NCI-H1436 (cell line): ENCODE measurements at regions not wholly inside any gene's neighbourhood (a gene's known extent, or its start where the extent isn't known, plus 50 kb on each side); places are given as distances from the start of the nearest gene placed in this dataset.
A peak's percentile ranks its signal among the peaks of the same experiment; 100 is the strongest.

Experiments used
- DNase-seq: peaks from one replicate; lab custom pipeline; 2025; lab: John Stamatoyannopoulos, UW

DNA sequence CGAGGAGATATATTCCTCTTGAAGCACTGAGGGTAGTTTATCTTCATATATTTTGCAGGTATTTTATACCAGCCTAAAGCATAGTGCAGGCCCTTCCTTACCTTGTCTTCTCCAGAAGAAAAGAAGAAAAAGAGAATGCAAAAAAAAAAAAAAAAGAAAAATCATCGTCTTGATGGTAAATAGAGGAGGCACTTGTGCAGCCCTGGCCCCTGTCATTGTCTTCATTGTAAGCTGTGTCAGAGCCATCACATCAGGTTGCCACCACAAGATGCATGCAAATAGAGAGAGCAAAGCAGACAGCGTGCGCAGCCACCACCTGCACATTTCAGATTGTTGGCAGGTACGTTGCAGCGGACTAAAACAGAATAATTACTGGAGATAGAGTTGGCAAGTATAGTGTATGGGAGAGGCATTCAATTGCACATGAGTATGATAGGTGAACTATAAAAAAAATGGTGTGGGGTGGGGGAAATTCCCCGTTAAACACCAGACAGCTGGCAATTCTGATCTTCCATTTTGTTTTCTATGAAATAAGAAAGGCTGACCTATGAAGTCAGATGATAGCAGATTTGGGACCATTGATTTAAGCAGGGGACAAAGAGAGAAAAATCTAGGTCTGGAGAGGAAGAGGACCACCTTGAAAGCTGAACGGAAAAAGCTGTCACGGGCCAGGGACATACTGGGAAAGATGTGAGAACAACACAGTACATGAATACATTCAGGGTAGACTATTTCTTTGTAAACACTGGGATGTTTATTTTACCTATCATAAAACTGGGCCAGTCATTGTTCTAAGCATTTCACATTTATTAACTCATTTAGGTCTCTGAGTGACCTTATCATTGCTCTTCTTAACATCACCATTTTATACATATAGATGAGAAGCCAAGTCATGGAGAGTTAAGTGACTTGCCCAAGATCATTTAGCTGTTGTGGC, 306.3 kb upstream of the SP8 start:
- DNase-seq: no peak

- DNase-seq: no peak
Observed at GRCh38 chr7:21094589-21094988, 307.9 kb upstream of the SP8 start.

DNA sequence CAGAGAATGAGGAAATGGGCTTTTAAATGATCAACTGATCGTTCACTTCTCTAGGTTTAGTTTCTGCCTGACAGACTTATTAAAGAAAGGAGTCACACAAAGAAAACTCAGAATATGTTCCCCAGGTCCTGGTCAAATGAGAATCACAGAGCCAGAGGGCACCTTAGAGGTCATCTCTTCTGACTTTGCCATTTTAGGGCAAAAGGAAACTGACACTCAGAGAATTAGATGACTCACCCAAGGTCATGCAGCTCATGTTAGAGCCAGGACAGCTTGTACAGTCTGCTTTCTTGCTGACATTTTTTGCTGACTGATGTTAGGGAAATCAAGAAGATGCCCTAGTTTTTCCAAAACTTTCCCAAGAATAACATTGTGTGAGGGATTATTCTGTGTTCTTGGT, 312.7 kb upstream of the SP8 start:
- DNase-seq: no peak

DNA sequence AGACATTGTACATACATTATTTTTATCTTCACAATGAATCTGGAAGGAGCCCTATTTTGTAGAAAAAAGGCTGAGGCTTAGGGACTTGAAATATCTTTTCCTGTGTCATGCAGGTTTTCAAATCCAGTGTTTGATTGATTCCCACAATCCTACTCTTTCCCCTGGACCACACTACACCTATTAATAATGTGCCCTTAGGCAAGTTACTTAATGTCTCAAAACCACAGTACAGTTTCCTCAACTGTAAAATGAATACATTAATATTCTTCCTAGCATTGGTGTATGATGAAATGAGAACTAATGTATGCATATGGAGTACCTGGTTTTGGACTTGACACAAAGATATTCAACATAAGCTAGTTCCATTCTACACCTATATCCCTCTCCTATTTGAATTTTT, 313.3 kb upstream of the SP8 start:
- DNase-seq: no peak

GRCh38 chr7:21101541-21101940, 314.9 kb upstream of the SP8 start:
- no peak for DNase-seq

DNA sequence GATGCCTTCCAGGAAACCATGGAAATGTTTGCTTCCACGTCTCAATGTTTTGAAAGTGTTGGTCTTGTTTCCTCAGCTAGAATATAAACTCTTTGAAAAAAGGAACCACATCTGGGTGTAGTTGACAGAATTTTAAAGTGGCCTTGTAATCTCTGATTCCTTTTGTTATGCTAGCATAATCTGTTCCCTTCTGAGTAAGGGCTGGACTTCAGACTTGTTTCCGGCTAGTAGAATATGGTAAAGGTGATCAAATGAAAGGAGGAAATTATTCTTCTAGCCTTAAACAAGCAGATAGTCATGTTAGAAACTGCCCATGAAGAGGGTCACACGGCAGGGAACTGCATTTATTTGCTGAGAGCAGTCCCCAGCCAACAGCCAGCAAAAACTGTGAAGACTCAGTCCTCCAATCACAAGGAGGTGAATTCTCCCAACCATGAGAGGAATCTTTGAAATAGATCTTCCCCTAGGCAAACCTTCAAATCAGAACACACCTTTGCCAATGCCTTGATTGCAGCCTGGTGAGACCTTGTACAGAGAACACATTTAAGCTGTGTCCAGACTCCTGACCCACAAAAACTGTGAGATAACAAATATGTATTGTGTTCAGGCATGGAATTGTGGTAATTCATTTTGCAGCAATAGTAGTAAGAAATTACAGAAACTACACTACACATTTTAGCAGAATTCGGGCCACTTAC, 316.9 kb upstream of the SP8 start:
- no peak for DNase-seq

DNA sequence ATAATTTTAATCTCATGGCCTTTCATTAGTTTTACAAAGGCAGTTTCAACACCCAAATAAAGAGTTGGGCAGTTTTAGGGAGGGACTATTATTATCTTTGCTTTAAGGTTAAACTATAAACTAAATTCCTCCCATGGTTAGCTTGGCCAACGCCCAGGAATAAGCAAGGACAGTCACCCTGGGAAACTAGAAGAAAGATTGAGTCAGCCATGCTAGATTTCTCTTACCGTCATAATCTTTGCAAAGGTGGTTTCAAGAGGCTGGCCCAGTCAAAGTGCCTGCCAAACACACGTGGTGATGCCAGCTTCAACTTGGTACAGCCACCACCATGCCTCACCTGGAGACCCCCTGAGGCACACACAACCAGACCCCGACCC, 317.4 kb upstream of the SP8 start:
- DNase-seq: no peak

- DNase-seq: no peak
Observed at GRCh38 chr7:21106296-21106732, 319.6 kb upstream of the SP8 start.

- DNase-seq: no peak
Observed at GRCh38 chr7:21107101-21107500, 320.4 kb upstream of the SP8 start.

- peak; percentile 49 for DNase-seq
Observed at GRCh38 chr7:21108182-21108581, 319.7 kb upstream of the SP4 start.

GRCh38 chr7:21113609-21114415, 314.1 kb upstream of the SP4 start:
- no peak for DNase-seq

GRCh38 chr7:21123586-21123985, 304.3 kb upstream of the SP4 start:
- DNase-seq: no peak

GRCh38 chr7:21125297-21125696, 302.6 kb upstream of the SP4 start:
- no peak for DNase-seq

GRCh38 chr7:21128062-21128817, 299.6 kb upstream of the SP4 start:
- peak; percentile 78 for DNase-seq

DNA sequence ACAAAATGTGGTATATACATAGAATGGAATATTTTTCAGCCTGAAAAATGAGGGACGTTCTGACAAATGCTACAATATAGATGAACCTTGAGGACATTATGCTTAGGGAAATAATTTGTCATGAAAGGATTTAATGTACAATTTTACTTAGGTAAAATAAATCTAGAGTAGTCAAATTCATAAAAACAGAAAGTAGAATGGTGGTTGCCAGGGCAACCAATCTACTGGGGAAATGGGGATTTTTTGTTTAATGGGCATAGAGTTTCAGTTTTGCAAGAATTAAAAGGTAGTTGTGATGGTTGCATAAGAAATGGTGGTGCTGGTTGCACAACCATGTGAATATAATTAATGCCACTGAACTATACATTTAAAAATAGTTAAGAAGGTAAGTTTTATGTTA, 296.0 kb upstream of the SP4 start:
- no peak for DNase-seq

GRCh38 chr7:21134631-21135030, 293.3 kb upstream of the SP4 start:
- no peak for DNase-seq

GRCh38 chr7:21135437-21135836, 292.4 kb upstream of the SP4 start:
- no peak for DNase-seq

DNA sequence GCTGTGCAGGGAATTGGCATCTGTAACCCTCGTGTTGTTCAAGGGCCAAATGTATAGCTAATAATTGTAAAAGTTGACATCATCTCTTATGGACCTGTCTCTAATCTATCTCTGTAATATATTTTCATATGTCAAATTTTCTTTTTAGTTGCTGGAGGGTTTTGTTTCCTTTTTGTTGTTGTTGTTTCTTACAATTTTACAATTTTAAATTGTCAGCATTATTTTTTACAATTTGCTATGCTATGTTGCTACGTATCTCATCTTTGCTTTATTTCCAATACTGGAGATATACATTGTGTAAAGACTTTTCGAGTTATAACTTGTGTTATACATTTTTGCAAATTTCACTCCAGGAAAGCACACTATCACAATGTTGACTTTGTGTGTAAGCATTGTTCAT, 290.2 kb upstream of the SP4 start:
- DNase-seq: no peak

- DNase-seq: no peak
Observed at GRCh38 chr7:21140622-21141021, 287.3 kb upstream of the SP4 start.

DNA sequence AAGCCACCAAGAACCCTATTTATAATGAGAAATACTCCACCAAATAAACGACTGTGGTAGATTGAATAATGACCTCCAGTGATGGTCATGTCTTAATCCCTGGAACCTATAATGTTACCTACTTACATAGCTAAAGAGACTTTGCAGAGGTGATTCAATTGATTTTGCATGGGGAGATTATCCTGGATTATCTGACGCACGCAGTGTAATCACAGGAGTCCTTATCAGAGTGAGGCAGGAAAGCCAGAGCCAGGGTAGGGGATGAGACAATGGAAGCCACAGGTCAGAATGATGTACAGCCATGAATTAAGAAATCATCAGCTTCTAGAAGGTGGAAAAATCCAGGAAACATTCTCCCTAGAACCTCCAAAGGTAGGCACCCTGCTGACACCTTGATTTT, 286.4 kb upstream of the SP4 start:
- DNase-seq: no peak

DNA sequence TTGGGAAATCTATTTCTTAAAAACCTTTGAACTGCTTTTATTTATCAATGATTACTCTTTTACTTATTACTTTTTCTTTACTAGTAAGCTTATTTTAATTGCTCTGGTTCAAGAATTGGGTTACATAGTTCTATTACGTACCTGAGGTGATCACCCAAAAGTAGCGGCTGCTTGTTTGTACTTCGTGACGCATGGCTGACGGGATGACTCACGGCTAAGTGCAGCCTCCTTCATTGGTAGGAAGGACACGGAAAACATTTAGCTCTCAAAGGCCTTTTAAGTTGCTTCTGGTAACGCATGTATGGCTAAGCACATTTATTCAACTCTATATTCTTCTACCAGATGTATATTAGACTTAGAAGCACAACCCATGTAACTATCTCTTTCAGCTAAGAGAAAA, 285.8 kb upstream of the SP4 start:
- no peak for DNase-seq
